ENCODE measurements at regions not wholly inside any gene's neighbourhood (a gene's known extent, or its start where the extent isn't known, plus 50 kb on each side); places are given as distances from the start of the nearest gene placed in this dataset.

GRCh38 chr4:111400741-111401140 lies 744.5 kb upstream of the FAM241A start:
- TF ChIP-seq POLR2A (IDR thresholded peaks at IDR 0.05; ENCODE audit: low read length) (no peak), GATA1 (IDR thresholded peaks at IDR 0.05; ENCODE audit: low read depth, low read length) (no peak)
